ENCODE measurements at regions not wholly inside any gene's neighbourhood (a gene's known extent, or its start where the extent isn't known, plus 50 kb on each side); places are given as distances from the start of the nearest gene placed in this dataset.

DNA sequence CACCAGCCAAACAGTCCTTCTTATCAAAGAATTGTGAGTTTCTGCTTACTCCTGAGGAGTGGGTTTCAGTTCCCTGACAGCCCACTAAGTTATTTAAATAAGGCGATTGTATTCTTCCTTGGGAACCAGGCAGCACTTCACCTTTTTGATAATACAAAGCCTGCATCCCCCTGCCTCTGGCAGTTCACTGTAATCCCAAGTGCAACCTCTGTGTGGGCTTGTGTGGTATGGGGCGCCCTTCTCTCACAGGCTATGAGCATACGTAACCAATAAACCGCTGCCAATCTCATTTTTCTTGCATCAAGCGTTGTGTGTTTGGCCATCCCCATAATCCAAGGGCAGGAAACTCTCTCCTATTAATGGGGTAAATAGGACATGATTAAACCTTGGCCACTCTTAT lies 1025.6 kb downstream of the NSUN3 start:
- TF ChIP-seq CTCF (IDR thresholded peaks at IDR 0.05) (no peak), EP300 (IDR thresholded peaks at IDR 0.05) (no peak), POLR2A (IDR thresholded peaks at IDR 0.05) (no peak)
